Prostate gland (tissue), 2 donors: ENCODE measurements at regions not wholly inside any gene's neighbourhood (a gene's known extent, or its start where the extent isn't known, plus 50 kb on each side); places are given as distances from the start of the nearest gene placed in this dataset.

Experiments used
- DNase-seq: peaks from one replicate; pipeline ENCODE4 v3.0.0-alpha.2; 2019; ENCODE audit warnings: low spot score
- H3K27ac ChIP-seq, 2 donors: fragments of 200-600 bp; sonication (generic); 2 replicates each; pipeline ENCODE4 v1.5.1; 2017 to 2019
- H3K27me3 ChIP-seq: fragments of 200-600 bp; sonication (generic); replicated peaks from 2 replicates; pipeline ENCODE4 v1.5.1; 2019; ENCODE audit not compliant: insufficient read depth
- H3K36me3 ChIP-seq, 2 donors: fragments of 200-600 bp; sonication (generic); 1 replicate in 1 of 2; 2 replicates in 1 of 2; pipeline versions ENCODE4 v1.5.1 to v1.8.1; 2017 to 2019
- H3K4me1 ChIP-seq: fragments of 200-600 bp; sonication (generic); replicated peaks from 2 replicates; pipeline ENCODE4 v1.5.1; 2019
- H3K4me3 ChIP-seq, 2 donors: fragments of 200-600 bp; sonication (generic); 2 replicates each; pipeline ENCODE4 v1.5.1; 2017 to 2019
- H3K9me3 ChIP-seq: fragments of 200-600 bp; sonication (generic); 2 replicates; pipeline ENCODE4 v1.5.1; 2017
- CTCF ChIP-seq, 4 experiments: fragments of 200-600 bp in 2 of 4; fragments of 450-650 bp in 2 of 4; sonication (generic) in 2 of 4; IDR thresholded peaks; 1 replicate in 3 of 4; 2 replicates in 1 of 4; pipeline ENCODE4 v1.5.1; 2016 to 2019; ENCODE audit warnings: antibody characterized with exemption in 4 of 4, mild to moderate bottlenecking in 2 of 4, moderate library complexity in 2 of 4
- POLR2A ChIP-seq: fragments of 450-650 bp; IDR thresholded peaks from one replicate; pipeline ENCODE4 v1.6.1; 2016; ENCODE audit warnings: antibody characterized with exemption, mild to moderate bottlenecking
- POLR2AphosphoS5 ChIP-seq: sonication (generic); formaldehyde crosslinking; IDR thresholded peaks from one replicate; pipeline ENCODE4 v1.6.1; 2017; ENCODE audit warnings: antibody characterized with exemption
- WGBS: methylation state at CpG from one replicate; pipeline ENCODE4 v1.1.5; 2018; 5-methylcytosine and 5-hydroxymethylcytosine counted together
- intact Hi-C: fragments of 100-400 bp; cut with DNase I; formaldehyde crosslinking; loops from one replicate; pipeline ENCODE4 v1.14.2; 2022

GRCh38 chr18:27731211-27731610 is 445.7 kb downstream of the CDH2 start:
- WGBS = 91% methylated on average over 3 of the region's 3 CpGs
- intact Hi-C loops = no loop called here

GRCh38 chr18:27728659-27729058 is 448.3 kb downstream of the CDH2 start:
- Histone ChIP-seq H3K4me1 (no peaks in the 10 kb centered on the region), H3K27ac (no peak overlapping the region), H3K27me3 (no peaks in the 10 kb centered on the region), H3K4me3 (no peak overlapping the region), H3K36me3 (no peaks in the 10 kb centered on the region), H3K9me3 (no peaks in the 10 kb centered on the region)
- DNase-seq = no peak
- intact Hi-C loops = no loop called here
- TF ChIP-seq POLR2A (no peak), POLR2AphosphoS5 (no peak), CTCF (IDR thresholded peaks at IDR 0.05) (no peak)

More at GRCh38 chr18:27731211-27731610, 445.7 kb downstream of the CDH2 start:
- Histone ChIP-seq H3K4me1 (no peaks in the 10 kb centered on the region), H3K36me3 (no peaks in the 10 kb centered on the region), H3K27me3 (no peaks in the 10 kb centered on the region), H3K27ac (no peak overlapping the region), H3K9me3 (no peaks in the 10 kb centered on the region), H3K4me3 (no peak overlapping the region)
- DNase-seq = no peak
- TF ChIP-seq POLR2A (no peak), CTCF (IDR thresholded peaks at IDR 0.05) (no peak), POLR2AphosphoS5 (no peak)

- no peak for TF ChIP-seq POLR2AphosphoS5
- no peak for TF ChIP-seq POLR2A
- no peak for TF ChIP-seq CTCF (IDR thresholded peaks at IDR 0.05)
- no peak overlapping the region for H3K4me3 ChIP-seq
- 48% methylated on average over 2 of the region's 2 CpGs for WGBS
- H3K27ac ChIP-seq = no peak overlapping the region
- no peaks in the 10 kb centered on the region for H3K27me3 ChIP-seq
- intact Hi-C loops = no loop called here
- H3K4me1 ChIP-seq = no peaks in the 10 kb centered on the region
- no peaks in the 10 kb centered on the region for H3K36me3 ChIP-seq
- no peaks in the 10 kb centered on the region for H3K9me3 ChIP-seq
- no peak for DNase-seq
Measured at GRCh38 chr18:27724362-27724761, 452.6 kb downstream of the CDH2 start.

GRCh38 chr18:27723168-27723567 is 453.8 kb downstream of the CDH2 start:
- intact Hi-C loops = no loop called here
- no peak for DNase-seq
- TF ChIP-seq POLR2AphosphoS5 = no peak
- H3K9me3 ChIP-seq = no peaks in the 10 kb centered on the region
- no peaks in the 10 kb centered on the region for H3K4me1 ChIP-seq
- no peaks in the 10 kb centered on the region for H3K36me3 ChIP-seq
- H3K4me3 ChIP-seq = no peak overlapping the region
- no peak overlapping the region for H3K27ac ChIP-seq
- H3K27me3 ChIP-seq = no peaks in the 10 kb centered on the region
- WGBS = 54% methylated on average over 1 of the region's 1 CpG

GRCh38 chr18:27719680-27720079 is 457.2 kb downstream of the CDH2 start:
- no peak overlapping the region for H3K27ac ChIP-seq
- no peak overlapping the region for H3K4me3 ChIP-seq
- intact Hi-C loops = no loop called here
- TF ChIP-seq POLR2AphosphoS5 (no peak), CTCF (IDR thresholded peaks at IDR 0.05) (no peak), POLR2A (no peak)
- H3K4me1 ChIP-seq = no peaks in the 10 kb centered on the region
- H3K27me3 ChIP-seq = no peaks in the 10 kb centered on the region
- no peaks in the 10 kb centered on the region for H3K9me3 ChIP-seq
- H3K36me3 ChIP-seq = no peaks in the 10 kb centered on the region
- DNase-seq = no peak
- WGBS = 81% methylated on average over 6 of the region's 6 CpGs
